Mesenchymal stem cell (in vitro differentiated cells and primary cell): ENCODE measurements at regions not wholly inside any gene's neighbourhood (a gene's known extent, or its start where the extent isn't known, plus 50 kb on each side); places are given as distances from the start of the nearest gene placed in this dataset.

Source experiments
- DNase-seq: peaks from one replicate; pipeline ENCODE4 v3.0.0-alpha.2; 2013
- H2AFZ ChIP-seq: one replicate; pipeline ENCODE4 v1.6.1; 2013; ENCODE audit warnings: low read depth, mild to moderate bottlenecking, control low read depth, inconsistent platforms, low read length, moderate library complexity
- H2AK5ac ChIP-seq: 2 replicates; pipeline ENCODE4 v1.6.1; 2013; ENCODE audit warnings: low read length, moderate library complexity, mild to moderate bottlenecking, inconsistent platforms; ENCODE audit not compliant: severe bottlenecking
- H2BK120ac ChIP-seq: one replicate; pipeline ENCODE4 v1.6.1; 2013; ENCODE audit warnings: low read depth, mild to moderate bottlenecking, inconsistent platforms, low read length, moderate library complexity
- H2BK12ac ChIP-seq, 2 experiments: one replicate each; pipeline ENCODE4 v1.6.1; 2013; ENCODE audit warnings: inconsistent platforms in 2 of 2, low read length in 2 of 2, mild to moderate bottlenecking in 2 of 2, moderate library complexity in 2 of 2, control low read depth in 1 of 2
- H2BK15ac ChIP-seq: one replicate; pipeline ENCODE4 v1.6.1; 2013; ENCODE audit warnings: mild to moderate bottlenecking, low read depth, inconsistent platforms; ENCODE audit not compliant: poor library complexity, severe bottlenecking
- H2BK5ac ChIP-seq: 2 replicates; pipeline ENCODE4 v1.6.1; 2013; ENCODE audit warnings: low read depth, mild to moderate bottlenecking, low read length, control low read depth, inconsistent platforms; ENCODE audit not compliant: poor library complexity, severe bottlenecking
- H3K14ac ChIP-seq, 2 experiments: one replicate each; pipeline ENCODE4 v1.6.1; 2013; ENCODE audit warnings: inconsistent platforms in 2 of 2, low read length in 2 of 2, control low read depth in 1 of 2, mild to moderate bottlenecking in 1 of 2, moderate library complexity in 1 of 2
- H3K18ac ChIP-seq, 2 experiments: one replicate each; pipeline ENCODE4 v1.6.1; 2013; ENCODE audit warnings: inconsistent platforms in 2 of 2, low read length in 2 of 2, control low read depth in 1 of 2, low read depth in 1 of 2, mild to moderate bottlenecking in 1 of 2
- H3K23ac ChIP-seq, 2 experiments: one replicate each; pipeline ENCODE4 v1.6.1; 2013; ENCODE audit warnings: inconsistent platforms in 2 of 2, low read length in 2 of 2, mild to moderate bottlenecking in 2 of 2, moderate library complexity in 2 of 2, control low read depth in 1 of 2
- H3K27ac ChIP-seq: 2 replicates; pipeline ENCODE4 v1.5.1; 2013; ENCODE audit warnings: mild to moderate bottlenecking, moderate library complexity, low read length, control low read depth, inconsistent platforms; ENCODE audit not compliant: poor library complexity, severe bottlenecking
- H3K27me3 ChIP-seq, 2 experiments: 2 replicates each; pipeline versions ENCODE4 v1.6.1 to v1.7.0; 2013; ENCODE audit warnings: low read length in 2 of 2, mild to moderate bottlenecking in 2 of 2, moderate library complexity in 2 of 2, control low read depth in 1 of 2, inconsistent platforms in 1 of 2; ENCODE audit not compliant: control insufficient read depth in 1 of 2, insufficient read depth in 1 of 2
- H3K36me3 ChIP-seq, 2 experiments: 2 replicates each; pipeline versions ENCODE4 v1.6.1 to v1.7.0; 2013; ENCODE audit warnings: low read length in 2 of 2, control low read depth in 1 of 2, inconsistent platforms in 1 of 2, low read depth in 1 of 2, mild to moderate bottlenecking in 1 of 2; ENCODE audit not compliant: insufficient read depth in 2 of 2, control insufficient read depth in 1 of 2
- H3K4ac ChIP-seq, 2 experiments: one replicate each; pipeline ENCODE4 v1.6.1; 2013; ENCODE audit warnings: inconsistent platforms in 2 of 2, low read length in 2 of 2, mild to moderate bottlenecking in 2 of 2, moderate library complexity in 2 of 2, control low read depth in 1 of 2, low read depth in 1 of 2
- H3K4me1 ChIP-seq: 2 replicates; pipeline ENCODE4 v1.6.1; 2013; ENCODE audit warnings: low read depth, low read length, control low read depth; ENCODE audit not compliant: control insufficient read depth, insufficient read depth
- H3K4me2 ChIP-seq: 2 replicates; pipeline ENCODE4 v1.6.1; 2013; ENCODE audit warnings: low read length, mild to moderate bottlenecking, inconsistent platforms; ENCODE audit not compliant: poor library complexity, severe bottlenecking
- H3K4me3 ChIP-seq, 2 experiments: 2 replicates each; pipeline versions ENCODE4 v1.5.1 to v1.7.0; 2013; ENCODE audit warnings: low read length in 2 of 2, mild to moderate bottlenecking in 2 of 2, control low read depth in 1 of 2, low read depth in 1 of 2; ENCODE audit not compliant: insufficient read depth in 1 of 2
- H3K79me1 ChIP-seq: replicated peaks from 2 replicates; pipeline ENCODE4 v1.6.1; 2013; ENCODE audit warnings: mild to moderate bottlenecking, control low read depth, low read length, inconsistent platforms; ENCODE audit not compliant: poor library complexity, severe bottlenecking
- H3K9ac ChIP-seq: 2 replicates; pipeline ENCODE4 v1.7.0; 2013; ENCODE audit warnings: mild to moderate bottlenecking, low read length, moderate library complexity
- H3K9me3 ChIP-seq: 2 replicates; pipeline ENCODE4 v1.7.0; 2013; ENCODE audit warnings: mild to moderate bottlenecking, low read length; ENCODE audit not compliant: control insufficient read depth
- H4K8ac ChIP-seq: one replicate; pipeline ENCODE4 v1.6.1; 2013; ENCODE audit warnings: inconsistent platforms, mild to moderate bottlenecking, low read length, moderate library complexity
- H4K91ac ChIP-seq: one replicate; pipeline ENCODE4 v1.6.1; 2013; ENCODE audit warnings: mild to moderate bottlenecking, low read length, inconsistent platforms
- WGBS: methylation state at CpG from one replicate; pipeline ENCODE4 v1.1.7; 2013; ENCODE audit warnings: mixed read lengths; 5-methylcytosine and 5-hydroxymethylcytosine counted together

DNA sequence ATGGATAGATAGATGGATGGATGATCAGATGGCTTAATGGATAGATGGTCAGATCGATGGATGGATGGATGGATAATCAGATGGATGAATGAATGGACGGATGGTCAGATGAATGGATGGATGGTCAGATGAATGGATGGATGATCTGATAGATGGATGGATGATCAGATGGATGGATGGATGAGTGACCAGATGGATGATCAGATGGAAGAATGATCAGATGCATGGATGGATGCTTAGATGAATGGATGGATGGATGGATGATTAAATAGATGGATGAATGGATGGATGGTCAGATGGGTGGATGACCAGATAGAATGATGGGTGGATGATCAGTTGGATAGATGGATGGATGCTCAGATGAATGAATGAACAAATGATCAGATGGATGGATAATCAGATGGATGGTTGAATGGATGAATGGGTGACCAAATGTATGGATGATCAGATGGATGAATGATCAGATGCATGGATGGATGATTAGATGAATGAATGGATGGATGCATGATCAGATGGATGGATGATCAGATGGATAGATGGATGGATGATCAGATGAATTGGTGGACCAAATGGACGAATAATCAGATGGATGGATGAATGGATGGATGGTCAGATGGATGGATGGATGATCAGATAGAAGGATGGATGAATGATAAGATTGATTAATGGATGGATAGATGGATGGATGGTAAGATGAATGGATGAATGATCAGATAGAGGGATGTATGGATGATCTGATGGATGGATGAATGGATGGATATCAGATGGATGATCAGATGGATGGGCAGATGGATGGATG is 205.1 kb downstream of the TEX29 start:
- Histone ChIP-seq H3K4ac (no peak overlapping the region), H3K4me2 (no peak overlapping the region), H2AFZ (no peak overlapping the region), H3K23ac (no peak overlapping the region), H3K9me3 (no peaks in the 10 kb centered on the region), H4K91ac (no peak overlapping the region), H3K27ac (no peak overlapping the region), H3K4me1 (no peaks in the 10 kb centered on the region), H2AK5ac (no peak overlapping the region), H3K4me3 (no peak overlapping the region), H2BK120ac (no peak overlapping the region), H3K18ac (no peak overlapping the region), H3K79me1 (no peaks in the 10 kb centered on the region), H3K27me3 (peaks cover 0 to 3% of the 10 kb centered on the region in 2 experiments), H3K36me3 (no peaks in the 10 kb centered on the region), H2BK12ac (no peak overlapping the region), H2BK15ac (no peak overlapping the region), H3K14ac (no peak overlapping the region), H3K9ac (no peak overlapping the region), H2BK5ac (no peak overlapping the region), H4K8ac (no peak overlapping the region)
- DNase-seq = no peak
- WGBS = 63% methylated on average over 3 of the region's 3 CpGs

- DNase-seq = no peak
- Histone ChIP-seq H3K27ac (no peak overlapping the region), H2AK5ac (no peak overlapping the region), H3K4ac (no peak overlapping the region), H3K4me1 (no peaks in the 10 kb centered on the region), H2BK12ac (no peak overlapping the region), H4K91ac (no peak overlapping the region), H2BK15ac (no peak overlapping the region), H3K9me3 (no peaks in the 10 kb centered on the region), H3K4me3 (no peak overlapping the region), H3K23ac (no peak overlapping the region), H3K9ac (no peak overlapping the region), H3K18ac (no peak overlapping the region), H3K4me2 (no peak overlapping the region), H2BK120ac (no peak overlapping the region), H2AFZ (no peak overlapping the region), H3K27me3 (peaks cover 2 to 10% of the 10 kb centered on the region in 2 experiments), H4K8ac (no peak overlapping the region), H2BK5ac (no peak overlapping the region), H3K79me1 (no peaks in the 10 kb centered on the region), H3K36me3 (no peaks in the 10 kb centered on the region), H3K14ac (no peak overlapping the region)
- WGBS = 69% methylated on average over 6 of the region's 7 CpGs
These were observed 206.5 kb downstream of the TEX29 start for GRCh38 chr13:111526922-111527321.

DNA sequence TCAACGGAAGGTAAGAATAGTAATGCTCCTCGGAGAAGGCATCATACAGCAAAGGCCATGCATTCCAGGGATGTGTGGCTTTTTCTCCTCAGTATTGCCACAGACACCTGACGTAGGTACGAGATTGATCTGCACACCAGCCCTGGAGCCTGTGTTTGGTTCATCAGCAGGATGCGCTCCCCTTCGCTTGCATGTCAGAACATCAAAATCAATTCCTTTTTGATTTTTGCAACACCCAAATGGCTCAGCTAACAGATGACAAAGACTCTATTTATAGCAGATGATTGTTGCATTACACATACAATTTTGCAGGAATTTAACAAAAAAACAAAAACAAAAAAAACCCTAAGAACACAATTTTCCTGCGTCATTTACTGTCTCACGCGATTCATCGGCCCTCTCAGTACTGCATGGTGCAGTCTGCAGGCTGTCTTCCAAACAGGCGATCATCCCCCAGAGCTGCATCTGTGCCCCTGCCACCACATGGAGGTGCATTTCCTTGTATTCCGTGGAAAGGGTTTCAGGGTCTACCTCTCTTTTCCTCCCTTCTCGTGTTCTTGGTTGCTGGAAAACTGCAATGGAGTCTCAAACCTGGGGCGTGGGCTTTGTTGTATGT is 207.3 kb downstream of the TEX29 start:
- Histone ChIP-seq H3K79me1 (no peaks in the 10 kb centered on the region), H3K27ac (no peak overlapping the region), H3K14ac (no peak overlapping the region), H3K36me3 (no peaks in the 10 kb centered on the region), H2BK12ac (no peak overlapping the region), H3K4me1 (no peaks in the 10 kb centered on the region), H2AK5ac (no peak overlapping the region), H4K8ac (no peak overlapping the region), H4K91ac (no peak overlapping the region), H3K23ac (no peak overlapping the region), H3K4me2 (no peak overlapping the region), H2AFZ (no peak overlapping the region), H3K4me3 (no peak overlapping the region), H2BK120ac (no peak overlapping the region), H3K9ac (no peak overlapping the region), H2BK5ac (no peak overlapping the region), H2BK15ac (no peak overlapping the region), H3K9me3 (no peaks in the 10 kb centered on the region), H3K27me3 (peaks cover 4 to 15% of the 10 kb centered on the region in 2 experiments), H3K4ac (no peak overlapping the region), H3K18ac (no peak overlapping the region)
- WGBS = 87% methylated on average over 13 of the region's 14 CpGs
- no peak for DNase-seq

- no peak overlapping the region for H3K18ac ChIP-seq
- no peaks in the 10 kb centered on the region for H3K79me1 ChIP-seq
- no peak overlapping the region for H3K4me3 ChIP-seq
- no peak overlapping the region for H2BK5ac ChIP-seq
- 76% methylated on average over 3 of the region's 3 CpGs for WGBS
- H3K27me3 ChIP-seq = peaks cover 11 to 23% of the 10 kb centered on the region in 2 experiments
- H3K27ac ChIP-seq = no peak overlapping the region
- H3K36me3 ChIP-seq = no peaks in the 10 kb centered on the region
- no peaks in the 10 kb centered on the region for H3K4me1 ChIP-seq
- no peaks in the 10 kb centered on the region for H3K9me3 ChIP-seq
- no peak overlapping the region for H3K23ac ChIP-seq
- H3K14ac ChIP-seq = no peak overlapping the region
- H2AK5ac ChIP-seq = no peak overlapping the region
- no peak overlapping the region for H4K8ac ChIP-seq
- DNase-seq = no peak
- no peak overlapping the region for H2BK12ac ChIP-seq
- no peak overlapping the region for H2BK120ac ChIP-seq
- H3K4me2 ChIP-seq = no peak overlapping the region
- no peak overlapping the region for H3K4ac ChIP-seq
- no peak overlapping the region for H2BK15ac ChIP-seq
- no peak overlapping the region for H4K91ac ChIP-seq
- H3K9ac ChIP-seq = no peak overlapping the region
- H2AFZ ChIP-seq = no peak overlapping the region
These were observed 208.1 kb downstream of the TEX29 start for GRCh38 chr13:111528513-111528912.
